GM18519 (cell line): ENCODE measurements at regions not wholly inside any gene's neighbourhood (a gene's known extent, or its start where the extent isn't known, plus 50 kb on each side); places are given as distances from the start of the nearest gene placed in this dataset.

Experiments used
- ATAC-seq: cut with Tn5 transposase; IDR thresholded peaks from one replicate; pipeline ENCODE4 v1.9.1; 2021; ENCODE audit warnings: mild to moderate bottlenecking, moderate library complexity; ENCODE audit not compliant: unreplicated experiment, low FRiP score

DNA sequence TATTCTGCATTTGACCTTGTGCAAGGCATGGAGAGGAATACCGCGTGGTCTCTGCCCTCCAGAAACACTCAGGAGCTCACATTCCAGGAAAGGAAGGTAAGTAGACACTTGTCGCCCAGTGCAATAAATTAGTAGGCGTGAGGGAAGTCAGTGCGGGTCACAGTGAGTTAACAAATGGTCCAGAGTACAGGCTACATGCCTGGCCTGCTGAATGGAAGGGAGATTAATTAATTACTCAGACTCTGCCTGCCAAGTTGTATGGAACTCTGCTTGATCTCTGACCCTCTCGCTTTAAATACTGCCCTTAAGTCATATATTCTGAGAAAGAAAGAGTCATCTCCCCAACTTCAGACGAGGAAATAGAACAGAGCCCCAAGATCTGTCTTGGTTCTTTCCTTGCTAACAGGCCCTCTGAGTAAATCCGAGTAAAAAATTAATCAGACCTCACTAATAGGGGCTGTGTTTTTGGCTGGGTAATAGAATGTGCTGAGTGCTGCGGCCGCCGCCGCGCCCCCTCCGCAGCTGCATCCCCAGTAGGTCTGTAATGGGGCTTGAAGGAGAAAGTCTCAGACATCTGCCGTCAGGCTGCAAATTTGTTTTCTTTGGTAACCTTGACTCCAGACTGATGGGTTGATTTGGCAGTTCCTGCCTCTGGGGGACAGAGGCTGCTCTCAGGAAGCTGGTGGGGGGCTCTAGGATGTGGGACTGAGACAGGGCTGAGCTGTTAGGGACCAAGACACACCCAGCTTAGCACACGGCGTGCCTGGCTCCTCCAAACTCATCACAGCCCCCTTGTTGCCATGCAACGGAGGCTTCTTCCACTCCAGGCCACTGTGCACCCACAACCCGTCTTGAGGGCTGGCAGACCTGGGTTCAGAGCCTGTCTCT lies 144.4 kb downstream of the NSG2 start:
- ATAC-seq = no peak

- no peak for ATAC-seq
These were observed 145.6 kb downstream of the NSG2 start for GRCh38 chr5:174191076-174191475.

- ATAC-seq = no peak
These were observed 146.5 kb downstream of the NSG2 start for GRCh38 chr5:174191850-174192655.

GRCh38 chr5:174192901-174193300 lies 147.4 kb downstream of the NSG2 start:
- ATAC-seq = no peak

- ATAC-seq = no peak
These were observed 150.0 kb downstream of the NSG2 start for GRCh38 chr5:174195517-174195916.

DNA sequence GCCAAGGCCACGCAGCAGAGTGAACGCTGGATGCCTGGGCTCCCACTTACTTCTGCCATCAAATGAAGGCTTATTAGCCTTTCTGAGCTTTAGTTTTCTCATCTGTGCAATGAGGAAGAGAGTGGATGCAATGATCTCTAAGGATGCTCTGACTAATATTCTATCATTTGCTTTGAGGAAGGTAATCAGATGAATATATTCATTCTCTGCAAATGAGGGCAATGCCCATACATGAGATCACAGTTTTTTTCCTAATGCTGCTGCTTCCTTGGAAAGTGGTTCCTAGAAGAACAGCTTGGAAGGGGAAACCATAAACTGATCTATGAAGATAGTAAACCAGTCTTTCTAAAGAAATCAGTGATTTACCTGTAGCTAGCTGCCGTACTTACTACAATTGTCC lies 152.4 kb downstream of the NSG2 start:
- ATAC-seq = no peak

DNA sequence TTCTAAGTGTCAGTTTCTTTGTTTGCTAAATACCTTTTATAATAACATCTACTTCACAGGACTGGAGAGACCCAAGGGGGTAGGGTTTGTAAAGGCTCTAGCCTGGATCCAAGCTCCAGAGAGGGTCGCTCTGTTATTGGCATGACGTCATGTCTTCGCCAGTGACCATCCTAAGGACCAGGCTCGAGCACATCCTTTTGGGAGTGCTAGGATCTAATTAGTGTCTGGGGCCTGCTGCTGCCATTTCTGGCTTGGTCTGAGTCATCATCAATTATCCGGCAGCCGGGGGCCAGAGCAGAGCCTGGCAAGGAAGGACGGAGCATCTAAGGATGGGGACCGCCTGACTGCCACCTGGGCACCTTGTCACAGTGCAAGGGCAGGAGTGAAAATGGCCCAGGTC lies 153.0 kb downstream of the NSG2 start:
- ATAC-seq = no peak

GRCh38 chr5:174202996-174203395 lies 157.5 kb downstream of the NSG2 start:
- no peak for ATAC-seq

DNA sequence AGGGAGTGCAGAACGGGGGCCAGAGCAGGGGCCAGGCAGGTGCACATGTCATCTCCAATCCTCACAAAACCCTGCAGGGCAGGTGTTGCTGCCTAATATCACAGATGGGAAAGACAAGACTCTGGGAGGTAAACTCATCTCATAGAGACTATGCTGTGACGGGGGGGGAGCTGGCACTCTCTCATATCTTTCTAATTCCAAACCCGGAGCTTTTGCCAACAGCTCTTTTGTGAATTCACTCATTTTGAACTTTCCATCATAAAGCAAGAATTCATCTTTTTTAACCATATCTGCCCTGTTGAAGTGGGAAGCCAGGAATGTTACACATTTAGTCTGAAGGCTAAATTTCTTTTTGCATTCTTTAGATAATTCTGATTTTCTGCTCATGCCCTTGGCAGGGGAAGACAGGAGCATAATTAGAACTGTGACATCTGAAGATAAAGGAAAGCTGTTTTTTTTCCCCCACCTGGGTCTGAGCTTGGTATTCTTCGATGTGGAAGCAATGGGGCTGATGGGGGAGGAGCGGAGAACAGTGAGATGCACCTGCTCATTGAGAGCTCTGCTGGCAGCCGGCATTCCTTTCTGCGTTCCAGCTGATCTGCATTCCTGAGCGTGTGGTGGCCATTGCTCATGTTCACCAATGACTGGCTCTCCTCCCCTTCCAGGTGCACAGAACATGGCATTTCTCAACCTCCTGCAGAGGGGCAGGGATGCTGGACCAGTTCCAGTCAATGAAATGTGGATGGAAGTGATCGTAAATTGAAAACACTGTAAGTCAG lies 159.2 kb downstream of the NSG2 start:
- no peak for ATAC-seq

- ATAC-seq = no peak
These were observed 160.4 kb downstream of the NSG2 start for GRCh38 chr5:174205939-174206338.

DNA sequence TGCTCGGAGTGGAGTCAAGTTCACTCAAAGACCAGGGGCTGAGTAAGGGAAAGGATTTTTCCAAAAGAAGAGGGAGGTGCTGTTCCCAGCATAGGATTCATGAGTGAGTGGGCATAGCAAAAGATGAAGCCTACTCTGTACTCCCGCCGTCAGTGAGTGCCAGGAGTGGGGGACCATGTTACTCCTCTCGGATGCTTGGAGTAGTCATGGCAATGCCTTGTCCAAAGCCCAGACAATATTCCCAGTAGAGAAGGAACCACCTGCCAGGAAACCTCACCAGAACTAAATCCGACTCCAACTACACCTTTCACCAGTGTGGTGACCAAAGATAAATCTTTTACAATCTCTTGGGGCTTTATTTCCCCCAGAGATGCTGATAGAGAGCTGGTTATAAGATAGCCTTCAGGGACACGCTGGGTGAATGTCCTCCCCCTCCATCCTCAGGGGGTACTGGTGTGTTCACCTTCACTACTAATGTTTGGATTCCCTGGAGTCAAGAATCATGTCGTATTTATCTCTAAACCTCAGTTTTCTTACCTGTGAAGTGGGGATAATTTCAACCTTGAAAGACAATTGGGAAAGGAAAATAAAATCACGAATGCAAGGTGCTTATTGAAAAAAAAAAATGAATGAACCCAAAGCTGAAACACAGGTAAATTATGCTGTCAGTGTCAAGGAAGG lies 165.2 kb downstream of the NSG2 start:
- no peak for ATAC-seq

GRCh38 chr5:174211277-174211626 lies 165.7 kb downstream of the NSG2 start:
- no peak for ATAC-seq

- no peak for ATAC-seq
These were observed 172.0 kb downstream of the NSG2 start for GRCh38 chr5:174217527-174217926.

DNA sequence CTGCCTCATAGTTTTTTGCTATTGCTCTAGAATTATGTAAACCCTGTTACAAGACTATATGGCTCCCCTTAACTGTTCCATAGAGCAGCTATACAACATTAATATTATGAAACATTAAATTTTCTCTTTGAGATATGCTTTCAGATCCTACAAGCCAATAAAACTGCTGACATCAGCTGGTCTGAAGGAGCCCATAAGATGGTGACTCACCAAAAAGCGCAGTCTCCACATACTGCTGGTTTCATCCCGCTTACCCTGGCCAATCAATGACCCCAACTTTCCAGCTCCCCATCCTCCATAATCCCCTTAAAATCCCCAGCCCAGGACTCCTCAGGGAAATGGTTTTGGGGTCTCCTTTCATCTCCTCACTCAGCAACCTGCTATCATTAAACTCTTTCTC lies 172.7 kb downstream of the NSG2 start:
- no peak for ATAC-seq

DNA sequence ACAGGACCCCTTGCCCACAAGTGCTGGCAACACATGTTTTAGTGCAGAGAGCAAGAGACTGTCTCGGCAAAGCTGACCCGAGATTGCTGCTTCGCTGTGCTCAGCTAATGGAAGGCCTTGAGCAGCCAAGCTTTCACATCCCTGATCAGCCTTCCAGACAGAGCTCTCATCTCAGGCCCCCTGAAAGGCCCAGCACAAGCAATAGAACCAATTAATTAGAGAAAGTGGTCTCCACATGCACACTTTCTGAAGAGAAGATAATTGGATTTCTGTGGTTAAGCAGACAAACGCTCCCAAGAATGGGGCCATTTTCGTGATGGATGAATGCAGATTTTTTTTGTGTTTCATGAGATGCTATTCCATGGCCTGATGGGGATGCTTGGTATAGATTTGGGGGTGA lies 174.9 kb downstream of the NSG2 start:
- no peak for ATAC-seq

- no peak for ATAC-seq
These were observed 175.9 kb downstream of the NSG2 start for GRCh38 chr5:174221436-174221835.

GRCh38 chr5:174221946-174222345 lies 176.4 kb downstream of the NSG2 start:
- no peak for ATAC-seq

- no peak for ATAC-seq
These were observed 177.4 kb downstream of the NSG2 start for GRCh38 chr5:174222891-174223290.

DNA sequence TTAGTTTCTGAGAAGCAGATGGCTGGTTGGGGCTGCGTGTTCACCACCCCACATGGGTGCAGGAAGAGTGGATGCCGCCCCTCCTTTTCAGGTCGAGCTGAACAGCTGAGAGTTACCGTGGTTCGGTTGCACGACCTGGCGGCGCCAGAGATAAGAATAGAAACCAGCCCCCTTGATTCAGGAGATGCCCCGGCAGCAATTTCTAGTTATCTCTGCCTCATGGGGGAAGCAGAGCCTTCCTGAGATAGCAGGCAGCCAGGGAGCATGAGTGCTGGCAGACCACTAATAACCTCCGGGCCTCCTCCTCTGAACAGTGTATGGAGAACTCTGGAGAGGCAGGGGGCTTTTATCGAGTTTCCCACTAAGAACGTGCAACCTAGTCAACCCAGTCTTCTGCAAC lies 177.8 kb downstream of the NSG2 start:
- no peak for ATAC-seq

- ATAC-seq = no peak
These were observed 183.6 kb downstream of the NSG2 start for GRCh38 chr5:174229068-174229467.
